Progenitor cell of endocrine pancreas (in vitro differentiated cells): ENCODE measurements at regions not wholly inside any gene's neighbourhood (a gene's known extent, or its start where the extent isn't known, plus 50 kb on each side); places are given as distances from the start of the nearest gene placed in this dataset.
A peak's percentile ranks its signal among the peaks of the same experiment; 100 is the strongest.

Experiments
- DNase-seq: peaks from one replicate; pipeline ENCODE4 v3.0.0; 2021; ENCODE audit warnings: low spot score; ENCODE audit not compliant: unreplicated experiment
- H3K27ac Mint-ChIP-seq: 2 replicates; pipeline ENCODE4 v1.8.0; 2021; ENCODE audit warnings: mild to moderate bottlenecking, moderate library complexity, mixed read lengths
- H3K27me3 Mint-ChIP-seq: 2 replicates; pipeline ENCODE4 v1.8.0; 2021; ENCODE audit warnings: mixed read lengths
- H3K36me3 Mint-ChIP-seq: 2 replicates; pipeline ENCODE4 v1.8.0; 2022; ENCODE audit warnings: mixed read lengths; ENCODE audit not compliant: insufficient read depth
- H3K4me1 Mint-ChIP-seq: 2 replicates; pipeline ENCODE4 v1.8.0; 2021; ENCODE audit warnings: low read depth, mixed read lengths
- H3K4me3 Mint-ChIP-seq: 2 replicates; pipeline ENCODE4 v1.8.0; 2021; ENCODE audit warnings: low read depth, mild to moderate bottlenecking, moderate library complexity, mixed read lengths
- H3K9me3 Mint-ChIP-seq: 2 replicates; pipeline ENCODE4 v1.8.0; 2021; ENCODE audit warnings: low read depth, mixed read lengths
- CTCF ChIP-seq: fragments of 200-600 bp; sonication (generic); IDR thresholded peaks from one replicate; pipeline ENCODE4 v1.5.0; 2021; ENCODE audit warnings: antibody characterized with exemption, mild to moderate bottlenecking; ENCODE audit not compliant: unreplicated experiment

- no peaks in the 10 kb centered on the region for H3K9me3 Mint-ChIP-seq
- no peak for DNase-seq
- peaks cover 7% of the 10 kb centered on the region for H3K4me1 Mint-ChIP-seq
- H3K4me3 Mint-ChIP-seq, result no peak overlapping the region
- H3K27me3 Mint-ChIP-seq, result peaks cover under 1% of the 10 kb centered on the region
- H3K36me3 Mint-ChIP-seq, result no peaks in the 10 kb centered on the region
- TF ChIP-seq CTCF, result no peak
- H3K27ac Mint-ChIP-seq, result no peak overlapping the region
Observed at GRCh38 chr4:175997291-175997690, 68.3 kb upstream of the WDR17 start.

- Mint-ChIP-seq H3K36me3 (no peaks in the 10 kb centered on the region), H3K4me3 (no peak overlapping the region), H3K27ac (no peak overlapping the region), H3K9me3 (no peaks in the 10 kb centered on the region), H3K27me3 (peaks cover 12% of the 10 kb centered on the region), H3K4me1 (peaks cover 7% of the 10 kb centered on the region)
- TF ChIP-seq CTCF, result no peak
- DNase-seq, result no peak
Observed at GRCh38 chr4:175998782-175999181, 66.9 kb upstream of the WDR17 start.

- TF ChIP-seq CTCF, result no peak
- Mint-ChIP-seq H3K36me3 (no peaks in the 10 kb centered on the region), H3K4me1 (peaks cover 7% of the 10 kb centered on the region), H3K4me3 (no peak overlapping the region), H3K27ac (no peak overlapping the region), H3K9me3 (no peaks in the 10 kb centered on the region), H3K27me3 (peaks cover 12% of the 10 kb centered on the region)
- no peak for DNase-seq
Observed at GRCh38 chr4:175999944-176000343, 65.7 kb upstream of the WDR17 start.

- no peaks in the 10 kb centered on the region for H3K9me3 Mint-ChIP-seq
- peak; percentile 48 for DNase-seq
- peak; percentile 16 for TF ChIP-seq CTCF
- H3K27ac Mint-ChIP-seq, result peak overlapping the region; percentile 95
- no peaks in the 10 kb centered on the region for H3K36me3 Mint-ChIP-seq
- H3K4me1 Mint-ChIP-seq, result peaks cover 4% of the 10 kb centered on the region
- peaks cover 16% of the 10 kb centered on the region for H3K27me3 Mint-ChIP-seq
- peak overlapping the region; percentile 87 for H3K4me3 Mint-ChIP-seq
Observed at GRCh38 chr4:176001151-176002006, 64.3 kb upstream of the WDR17 start.

GRCh38 chr4:176002007-176002613, 63.5 kb upstream of the WDR17 start:
- Mint-ChIP-seq H3K4me1 (peaks cover 4% of the 10 kb centered on the region), H3K9me3 (no peaks in the 10 kb centered on the region), H3K36me3 (no peaks in the 10 kb centered on the region), H3K27me3 (peaks cover 16% of the 10 kb centered on the region), H3K4me3 (peak overlapping the region; percentile 87), H3K27ac (peak overlapping the region; percentile 25)
- TF ChIP-seq CTCF, result no peak
- peak; percentile 53 for DNase-seq
